Activated CD4-positive, alpha-beta T cell treated with anti-CD3 and anti-CD28 coated beads, Interleukin-2, Interleukin-6, amounts not matched to agents 100 ng/mL and 50 ng/mL, durations not matched to agents 16 hours and 8 hours (primary cell): ENCODE measurements at regions not wholly inside any gene's neighbourhood (a gene's known extent, or its start where the extent isn't known, plus 50 kb on each side); places are given as distances from the start of the nearest gene placed in this dataset.
A peak's percentile ranks its signal among the peaks of the same experiment; 100 is the strongest.

ENCODE experiments used
- DNase-seq: peaks from one replicate; pipeline ENCODE4 v3.0.0-alpha.2; 2020

- DNase-seq, result no peak
Measured at GRCh38 chr15:95470997-95471689, 859.4 kb upstream of the NR2F2 start.

DNA sequence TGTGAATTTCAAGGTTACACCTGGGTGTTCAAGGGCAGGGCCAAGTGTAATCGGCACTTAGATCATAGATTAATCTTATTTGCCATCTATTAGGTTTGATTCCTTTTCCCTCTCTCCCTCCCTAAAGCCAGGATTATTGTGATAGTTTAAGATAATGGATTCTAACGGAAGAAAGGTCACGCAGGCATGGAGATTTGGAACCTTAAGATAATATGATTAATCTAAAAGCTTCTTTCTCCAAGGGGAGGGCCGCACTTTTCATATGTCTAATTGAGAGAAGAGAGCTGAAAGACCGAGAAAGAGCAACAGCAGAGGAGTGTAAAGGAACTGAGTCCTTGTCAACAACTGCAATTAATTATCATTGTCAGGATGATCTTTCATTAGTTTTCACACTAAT, 858.8 kb upstream of the NR2F2 start:
- no peak for DNase-seq

DNA sequence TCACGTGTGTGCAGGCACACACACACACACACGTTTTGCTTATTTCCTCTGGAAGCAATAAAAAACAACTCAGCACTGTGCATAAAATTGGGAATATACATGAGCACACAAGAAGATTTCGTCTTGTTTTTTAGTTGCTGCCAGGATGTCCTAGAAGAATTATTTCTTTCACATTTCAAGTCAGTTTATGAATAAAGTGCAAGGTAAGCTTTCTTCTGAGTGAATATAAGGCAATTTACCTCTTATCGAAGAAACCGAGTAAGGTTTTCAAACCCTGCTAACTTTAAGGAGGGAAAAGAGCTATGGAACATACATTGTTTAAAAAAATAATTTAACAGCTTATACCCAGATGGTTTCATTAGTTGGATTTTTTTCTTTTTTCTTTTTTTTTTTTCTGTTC, 855.4 kb upstream of the NR2F2 start:
- no peak for DNase-seq

GRCh38 chr15:95479308-95479707, 851.2 kb upstream of the NR2F2 start:
- DNase-seq, result no peak

DNA sequence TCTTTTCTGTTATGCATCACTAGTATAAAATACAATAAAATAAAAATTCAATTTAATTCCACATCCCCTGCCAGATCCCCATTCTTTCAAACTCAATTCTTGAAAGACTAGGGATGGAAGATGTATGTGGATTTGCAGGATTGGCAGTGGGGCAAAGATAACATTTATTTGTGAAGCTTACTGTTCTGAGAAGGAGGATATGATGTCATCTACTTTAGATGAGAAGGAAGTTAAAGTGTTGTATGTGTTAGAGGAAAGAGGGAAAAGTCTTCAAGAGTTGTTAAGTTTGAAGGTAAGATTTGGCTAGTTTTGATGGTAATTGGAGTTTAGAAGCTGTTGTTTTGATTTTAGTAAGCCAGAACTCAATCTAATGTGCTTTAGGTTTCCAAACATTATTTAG, 845.1 kb upstream of the NR2F2 start:
- no peak for DNase-seq

DNA sequence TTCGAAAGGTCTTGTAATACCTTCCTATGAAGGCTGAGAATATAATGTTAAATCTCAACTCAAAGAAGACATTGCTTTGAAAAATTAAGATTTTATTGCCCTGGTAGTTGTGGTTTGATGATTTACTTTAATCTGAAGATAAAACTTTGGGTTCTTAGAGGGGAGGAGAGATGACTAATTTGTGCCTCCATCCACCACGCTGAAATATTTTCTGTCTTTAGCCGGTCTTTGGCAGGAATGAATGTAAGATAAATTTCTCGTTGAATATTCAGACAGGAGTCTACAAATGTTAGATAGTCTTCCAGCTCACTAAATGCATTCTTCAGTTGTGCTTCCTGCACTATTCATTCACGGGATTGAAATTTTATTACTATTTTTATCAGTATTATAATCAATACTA, 844.3 kb upstream of the NR2F2 start:
- no peak for DNase-seq

GRCh38 chr15:95489103-95489502, 841.4 kb upstream of the NR2F2 start:
- no peak for DNase-seq

DNA sequence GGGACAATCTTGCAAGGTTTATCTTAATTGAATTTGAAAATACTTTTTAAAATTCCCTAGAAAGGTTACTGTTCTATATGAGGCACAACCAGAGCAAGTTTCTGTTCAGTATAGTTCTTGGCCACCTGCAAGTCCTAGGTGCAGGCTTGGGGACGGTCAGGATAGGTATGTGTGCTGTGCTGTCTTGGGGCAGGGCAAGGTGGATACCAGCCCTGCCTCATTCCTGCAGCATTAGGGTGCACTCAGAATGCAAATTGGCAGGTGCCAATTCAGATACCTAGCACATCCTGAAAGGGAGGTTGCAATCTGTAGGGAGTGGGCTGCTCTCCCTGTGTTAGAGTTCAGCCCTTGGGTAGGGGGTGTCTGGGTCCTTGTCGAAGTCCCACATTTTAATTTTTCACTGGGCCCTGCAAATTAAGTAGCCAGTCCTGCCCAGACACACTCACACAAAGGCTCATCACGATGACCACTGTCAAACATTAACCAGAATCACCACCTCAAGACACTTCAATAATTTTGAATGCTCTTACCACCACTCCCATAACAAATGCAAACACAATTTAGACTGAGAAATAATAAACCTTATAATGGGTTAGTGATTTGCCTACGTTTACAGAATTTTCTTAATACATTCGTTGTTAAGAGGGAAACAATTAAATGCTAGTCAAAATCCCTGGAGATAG, 838.0 kb upstream of the NR2F2 start:
- DNase-seq, result no peak

GRCh38 chr15:95494971-95495541, 835.4 kb upstream of the NR2F2 start:
- no peak for DNase-seq

DNA sequence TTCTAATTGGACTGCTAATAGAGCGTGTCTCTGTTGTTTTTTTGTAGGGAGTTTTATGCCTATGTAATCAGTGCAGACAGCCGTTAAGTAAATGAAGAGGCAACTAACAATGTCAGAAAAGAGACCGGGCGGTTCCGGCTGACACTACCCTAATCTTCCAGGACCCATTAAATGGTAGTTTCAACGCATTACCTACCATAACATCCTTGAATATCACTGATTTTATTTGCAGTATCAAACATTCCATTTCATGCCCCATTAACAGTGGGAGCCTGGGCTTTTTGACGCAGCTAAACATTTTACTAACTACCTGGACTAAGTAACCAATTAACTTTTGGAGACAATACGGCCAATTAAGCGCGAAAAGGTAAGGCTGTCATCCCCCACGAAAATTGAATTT, 832.9 kb upstream of the NR2F2 start:
- no peak for DNase-seq

DNA sequence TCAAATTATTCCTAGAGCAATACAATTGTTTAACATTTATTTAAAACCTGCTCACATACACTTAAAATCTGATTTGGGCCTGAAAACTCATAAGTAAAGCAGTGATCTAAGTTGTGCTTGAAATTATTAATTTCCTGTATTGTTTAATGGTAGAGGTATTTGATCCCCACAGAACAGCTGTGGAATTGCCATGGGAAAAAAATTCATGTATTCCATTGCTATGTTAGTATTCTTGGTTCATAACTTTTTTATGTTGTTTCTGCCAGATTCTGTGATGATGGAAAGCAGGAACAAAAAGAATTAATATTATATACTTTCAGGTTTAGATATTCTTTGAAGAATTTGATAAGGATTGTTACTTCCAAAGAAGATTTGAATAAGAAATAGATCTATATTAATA, 831.5 kb upstream of the NR2F2 start:
- DNase-seq, result no peak

DNA sequence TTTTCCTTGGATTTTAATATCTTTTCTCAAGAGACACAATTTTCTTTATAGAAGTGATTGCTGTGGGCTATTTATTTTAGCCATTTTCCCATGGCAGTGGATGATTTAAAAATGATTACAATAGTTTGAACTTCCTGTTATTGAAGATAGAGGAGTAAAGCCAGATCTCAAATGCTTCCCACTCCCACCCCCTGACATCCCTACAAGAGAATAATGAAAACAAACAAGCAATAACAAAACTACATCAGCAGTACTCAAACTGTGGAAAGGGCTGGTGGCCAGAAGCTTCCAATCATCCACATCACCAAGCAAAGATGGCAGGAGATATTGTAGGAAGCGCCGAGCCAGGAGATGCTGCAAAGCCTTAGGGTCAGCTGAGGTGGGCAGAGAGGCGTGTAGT, 831.1 kb upstream of the NR2F2 start:
- no peak for DNase-seq

DNA sequence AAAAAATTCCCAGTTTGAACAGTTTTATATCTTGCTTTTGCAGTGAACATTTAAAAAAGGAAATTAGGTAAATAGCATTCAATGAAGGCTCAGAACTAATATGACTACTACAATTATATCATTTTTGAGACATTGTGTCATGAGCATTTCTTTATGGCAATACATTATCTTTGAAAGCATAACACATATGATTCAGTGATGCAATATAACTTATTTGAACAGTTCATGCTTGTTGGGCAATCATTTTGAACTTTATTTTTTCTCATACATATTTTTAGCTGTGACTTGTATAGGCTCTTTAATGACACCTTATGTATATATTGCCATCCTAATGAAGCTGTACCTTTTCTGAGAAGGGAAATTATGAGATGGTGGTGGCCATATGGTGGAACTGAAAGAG, 828.6 kb upstream of the NR2F2 start:
- DNase-seq, result no peak

DNA sequence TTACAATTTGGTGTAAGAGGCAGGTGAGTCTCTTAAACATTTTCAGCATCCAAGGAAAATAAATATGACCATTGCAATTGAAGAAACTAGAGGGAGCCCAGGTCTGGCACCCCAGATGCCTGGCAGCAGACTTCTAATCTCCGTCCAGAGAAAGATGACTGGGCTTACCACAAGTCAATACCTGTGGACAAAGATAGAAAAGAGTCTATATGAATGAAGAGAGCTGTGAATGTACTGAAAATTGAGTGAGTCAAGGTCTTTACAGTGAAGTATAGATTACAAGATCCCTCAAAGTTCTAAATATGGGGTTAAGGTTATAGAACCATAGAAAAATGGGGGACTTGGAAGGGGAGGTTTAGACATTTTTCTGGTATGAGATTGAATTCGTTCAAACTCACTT, 827.4 kb upstream of the NR2F2 start:
- DNase-seq, result peak; percentile 1

DNA sequence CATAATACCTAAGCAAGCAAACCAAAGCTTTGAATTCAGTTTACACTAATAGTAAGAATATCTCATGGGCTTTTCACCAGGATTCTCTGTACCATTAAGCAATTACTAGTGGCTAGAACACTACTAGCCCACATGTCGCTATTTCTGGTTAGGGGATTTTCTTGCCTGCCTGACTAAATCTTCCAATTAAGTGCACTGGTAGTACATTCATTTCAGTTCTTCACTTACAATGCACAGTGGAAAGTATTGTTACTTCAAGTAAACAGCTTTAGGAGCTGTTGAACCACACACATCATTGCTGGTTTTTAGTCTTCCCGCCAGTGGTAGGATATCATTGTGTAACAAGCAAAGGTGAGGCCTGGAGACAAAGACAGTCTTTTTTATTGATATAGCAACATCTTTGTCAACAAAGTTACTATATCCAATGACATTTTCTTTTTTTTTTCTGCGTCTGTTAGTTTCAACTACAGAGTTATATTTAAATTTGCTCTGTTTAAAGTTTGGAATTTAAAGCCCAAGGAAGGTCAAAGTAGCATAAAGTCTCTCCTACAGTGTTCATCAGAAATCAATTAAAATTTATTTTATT, 826.8 kb upstream of the NR2F2 start:
- DNase-seq, result peak; percentile 27

DNA sequence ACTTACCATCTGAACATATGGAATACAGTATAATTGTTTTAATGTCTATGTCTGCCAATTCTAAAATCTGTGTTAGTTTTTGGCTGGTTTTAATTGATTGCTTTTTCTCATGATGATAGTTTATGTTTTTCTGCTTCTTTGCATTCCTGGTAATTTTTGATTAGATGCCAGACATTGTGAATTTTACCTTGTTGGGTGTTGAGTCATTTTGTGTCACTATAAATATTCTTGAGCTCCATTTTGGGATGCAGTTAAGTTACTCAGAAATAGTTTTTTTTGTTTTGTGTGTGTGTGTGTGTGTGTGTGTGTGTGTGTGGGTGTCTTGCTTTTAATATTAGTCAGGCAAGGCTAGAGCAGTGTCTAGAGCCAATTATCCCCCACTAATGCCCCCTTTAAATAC, 818.8 kb upstream of the NR2F2 start:
- no peak for DNase-seq

- no peak for DNase-seq
Measured at GRCh38 chr15:95512906-95513305, 817.6 kb upstream of the NR2F2 start.

DNA sequence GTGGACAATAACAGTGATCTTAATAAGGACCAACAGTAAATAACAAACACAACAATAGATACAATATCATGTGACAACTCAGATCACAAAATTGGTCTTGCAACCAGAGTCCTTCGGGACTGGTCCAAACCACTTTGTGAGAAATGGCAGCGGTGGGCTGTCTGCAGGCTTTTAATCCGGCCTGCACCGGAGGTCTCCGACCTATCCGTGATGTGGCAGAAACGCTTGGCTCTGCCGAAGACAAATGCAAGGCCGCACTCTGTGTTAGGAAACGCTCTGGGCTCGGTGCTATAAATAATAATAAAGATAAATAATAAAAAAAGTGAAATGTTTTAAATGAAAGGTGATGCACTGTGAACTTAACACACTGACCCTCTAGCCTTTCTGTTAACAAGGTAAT, 810.6 kb upstream of the NR2F2 start:
- DNase-seq, result no peak

- no peak for DNase-seq
Measured at GRCh38 chr15:95520511-95520910, 810.0 kb upstream of the NR2F2 start.

DNA sequence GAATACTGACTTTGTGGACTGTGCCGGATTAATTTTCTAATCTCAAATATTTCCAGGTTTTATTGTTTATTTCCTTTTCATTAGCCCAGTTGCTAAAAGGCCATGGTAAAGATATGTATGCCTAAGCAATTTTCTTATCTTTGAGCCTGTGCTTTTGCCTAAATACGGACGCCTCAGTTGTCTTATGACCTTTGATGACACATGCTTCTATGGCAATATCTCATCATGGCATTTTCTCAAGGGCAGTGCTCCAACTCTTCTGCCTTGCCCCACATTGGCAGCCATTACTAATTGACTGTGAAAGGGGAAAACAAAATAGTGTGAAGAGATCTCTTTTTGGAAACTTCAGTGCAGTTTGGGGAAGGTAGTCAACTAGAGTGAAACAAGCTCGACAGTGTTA, 809.6 kb upstream of the NR2F2 start:
- DNase-seq, result no peak

GRCh38 chr15:95522533-95522932, 808.0 kb upstream of the NR2F2 start:
- DNase-seq, result no peak

DNA sequence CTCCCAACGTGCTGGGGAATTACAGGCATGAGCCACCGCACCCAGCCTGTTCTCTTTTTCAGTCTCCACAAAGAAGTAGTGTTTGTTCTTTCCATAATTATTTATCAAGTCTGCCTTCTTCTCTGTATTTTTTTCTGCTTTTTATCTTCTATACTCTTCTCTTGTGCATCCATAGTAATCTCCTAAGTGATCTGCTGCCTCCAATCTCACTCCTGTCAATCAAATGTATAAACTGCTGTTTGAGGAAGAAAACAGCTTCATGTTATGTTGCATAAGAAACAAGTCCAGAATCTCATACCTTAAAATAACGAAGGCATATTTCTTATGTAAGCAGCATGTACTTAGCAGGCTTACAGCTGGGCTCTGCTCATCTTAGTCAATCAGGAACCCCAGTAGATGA, 801.6 kb upstream of the NR2F2 start:
- no peak for DNase-seq

- no peak for DNase-seq
Measured at GRCh38 chr15:95536638-95537037, 793.9 kb upstream of the NR2F2 start.

- DNase-seq, result no peak
Measured at GRCh38 chr15:95538693-95539092, 791.8 kb upstream of the NR2F2 start.
